Ovary (tissue), 3 donors: ENCODE measurements at regions not wholly inside any gene's neighbourhood (a gene's known extent, or its start where the extent isn't known, plus 50 kb on each side); places are given as distances from the start of the nearest gene placed in this dataset.

ENCODE experiments used
- EP300 ChIP-seq: sonication (generic); formaldehyde crosslinking; IDR thresholded peaks from one replicate; pipeline ENCODE4 v1.6.1; 2017; ENCODE audit warnings: antibody characterized with exemption
- POLR2A ChIP-seq: fragments of 450-650 bp; IDR thresholded peaks from one replicate; pipeline ENCODE4 v1.6.1; 2017; ENCODE audit warnings: antibody characterized with exemption, mild to moderate bottlenecking, moderate library complexity
- TF ChIP-seq, protein P1 (sequence below), 3 donors: fragments of 450-650 bp in 2 of 3; fragments of 200-600 bp in 1 of 3; IDR thresholded peaks; one replicate each; pipeline versions ENCODE4 v1.5.1 to v1.8.0; 2016 to 2022; ENCODE audit warnings: antibody characterized with exemption in 3 of 3, mild to moderate bottlenecking in 1 of 3
- donor health status: DM: no; HTN: no; CAD: no.

GRCh38 chr4:135834471-135834870 is 1632.9 kb upstream of the PABPC4L start:
- TF ChIP-seq, protein P1, sequence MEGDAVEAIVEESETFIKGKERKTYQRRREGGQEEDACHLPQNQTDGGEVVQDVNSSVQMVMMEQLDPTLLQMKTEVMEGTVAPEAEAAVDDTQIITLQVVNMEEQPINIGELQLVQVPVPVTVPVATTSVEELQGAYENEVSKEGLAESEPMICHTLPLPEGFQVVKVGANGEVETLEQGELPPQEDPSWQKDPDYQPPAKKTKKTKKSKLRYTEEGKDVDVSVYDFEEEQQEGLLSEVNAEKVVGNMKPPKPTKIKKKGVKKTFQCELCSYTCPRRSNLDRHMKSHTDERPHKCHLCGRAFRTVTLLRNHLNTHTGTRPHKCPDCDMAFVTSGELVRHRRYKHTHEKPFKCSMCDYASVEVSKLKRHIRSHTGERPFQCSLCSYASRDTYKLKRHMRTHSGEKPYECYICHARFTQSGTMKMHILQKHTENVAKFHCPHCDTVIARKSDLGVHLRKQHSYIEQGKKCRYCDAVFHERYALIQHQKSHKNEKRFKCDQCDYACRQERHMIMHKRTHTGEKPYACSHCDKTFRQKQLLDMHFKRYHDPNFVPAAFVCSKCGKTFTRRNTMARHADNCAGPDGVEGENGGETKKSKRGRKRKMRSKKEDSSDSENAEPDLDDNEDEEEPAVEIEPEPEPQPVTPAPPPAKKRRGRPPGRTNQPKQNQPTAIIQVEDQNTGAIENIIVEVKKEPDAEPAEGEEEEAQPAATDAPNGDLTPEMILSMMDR (IDR thresholded peaks at IDR 0.05), result no peak
- TF ChIP-seq POLR2A, result no peak
- TF ChIP-seq EP300, result no peak
